KG1 (cell line): ENCODE measurements at regions not wholly inside any gene's neighbourhood (a gene's known extent, or its start where the extent isn't known, plus 50 kb on each side); places are given as distances from the start of the nearest gene placed in this dataset.

Experiments
- DNase-seq: peaks from one replicate; lab custom pipeline; 2025; lab: John Stamatoyannopoulos, UW

- DNase-seq: peak; percentile 11
Measured at GRCh38 chr16:63361032-63361624, 1324.9 kb upstream of the CDH8 start.

GRCh38 chr16:63349961-63350360 lies 1313.7 kb upstream of the CDH8 start:
- DNase-seq: no peak

DNA sequence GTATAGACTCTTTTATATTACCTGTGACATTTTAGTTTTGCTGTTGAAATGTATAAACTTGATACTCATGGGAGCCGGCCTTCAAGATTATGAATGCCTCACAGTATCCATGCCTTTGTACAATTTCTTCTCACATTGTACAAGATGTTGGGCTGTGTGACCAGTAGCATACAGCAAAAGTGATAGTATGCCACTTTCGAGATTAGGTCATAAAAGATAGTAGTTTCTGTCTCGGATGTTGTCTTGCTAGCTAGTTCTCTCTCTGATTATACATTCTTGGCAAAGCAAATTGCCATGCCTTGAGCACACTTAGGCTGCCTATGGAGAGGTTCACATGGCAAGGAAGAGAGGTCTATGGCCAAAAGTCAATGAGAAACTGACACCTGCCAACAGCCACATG lies 1309.8 kb upstream of the CDH8 start:
- DNase-seq: no peak

DNA sequence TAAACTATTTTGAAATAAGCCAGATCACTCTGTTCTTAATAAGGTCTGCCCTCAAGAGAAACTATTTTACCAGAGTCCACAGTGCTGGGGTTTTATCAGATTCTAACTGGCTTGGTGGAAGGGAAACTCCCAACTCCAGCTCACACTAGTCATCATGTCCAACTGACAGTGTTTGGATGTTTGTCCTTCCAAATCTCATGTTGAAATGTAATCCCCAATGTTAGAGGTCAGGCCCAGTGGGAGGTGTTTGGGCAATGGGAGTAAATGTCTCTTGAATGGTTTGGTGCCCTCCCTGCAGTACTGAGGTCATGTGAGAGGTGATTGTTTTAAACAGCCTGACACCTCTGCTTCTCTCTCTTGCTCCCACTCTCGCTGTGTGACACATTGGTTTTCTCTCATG lies 1301.0 kb upstream of the CDH8 start:
- DNase-seq: no peak

DNA sequence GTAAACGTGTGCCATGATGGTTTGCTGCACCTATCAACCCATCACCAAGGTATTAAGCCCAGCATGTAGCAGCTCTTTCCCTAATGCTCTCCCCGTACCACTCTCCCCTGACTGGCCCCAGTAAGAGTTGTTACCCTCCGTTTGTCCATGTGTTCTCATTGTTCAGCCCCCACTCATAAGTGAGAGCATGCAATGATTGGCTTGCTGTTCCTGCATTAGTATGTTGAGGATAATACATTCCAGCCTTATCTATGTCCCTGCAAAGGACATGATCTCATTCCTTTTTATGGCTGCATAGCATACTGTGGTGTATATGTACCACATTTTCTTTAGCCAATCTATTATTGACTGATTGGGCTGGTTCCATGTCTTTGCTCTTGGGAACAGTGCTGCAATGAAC lies 1294.9 kb upstream of the CDH8 start:
- DNase-seq: no peak

- DNase-seq: no peak
Measured at GRCh38 chr16:63326736-63327339, 1290.6 kb upstream of the CDH8 start.

DNA sequence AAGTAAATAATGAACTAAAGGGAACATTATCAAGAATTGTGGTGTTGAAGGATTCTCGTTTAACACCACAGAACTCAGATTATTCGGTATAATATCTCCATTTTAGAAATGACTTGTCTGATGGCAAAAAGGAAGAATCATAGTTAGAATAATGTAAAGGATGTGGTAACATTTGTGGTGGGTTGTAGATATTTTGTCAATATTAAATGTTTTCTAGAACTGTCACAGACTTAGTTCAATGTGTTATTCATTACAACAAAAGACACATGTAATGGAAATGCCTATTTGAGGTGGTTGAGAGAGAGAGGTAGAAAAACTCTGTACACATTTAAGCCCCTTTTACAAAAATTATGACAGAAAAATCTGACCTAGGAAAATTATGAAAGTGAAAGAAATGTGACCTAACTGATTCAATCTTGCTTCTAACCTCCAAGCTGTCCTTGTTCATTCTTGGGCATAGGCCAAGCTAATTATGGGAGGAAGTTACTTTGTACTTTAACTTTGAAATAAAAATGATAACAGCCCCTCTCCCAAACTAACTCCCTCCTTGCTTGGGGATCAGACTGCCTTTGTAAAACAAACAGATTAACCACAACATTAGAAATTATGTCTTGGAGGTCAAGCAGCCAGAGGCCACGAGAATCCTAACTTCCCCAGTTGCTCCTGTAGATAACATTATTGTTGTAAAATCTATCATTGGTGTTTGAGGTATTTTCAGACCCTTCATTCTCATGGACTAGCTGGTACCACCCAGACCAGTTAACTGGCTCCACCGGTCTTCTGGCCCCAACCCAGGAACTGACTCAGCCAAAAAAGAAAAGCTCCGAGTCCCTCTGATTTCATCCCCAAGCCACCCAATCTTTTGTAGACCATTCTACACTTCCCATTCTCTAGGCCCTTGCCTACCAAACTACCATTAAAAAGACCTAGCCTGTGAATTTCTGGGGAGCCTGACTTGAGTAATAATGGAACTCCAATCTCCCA lies 1287.8 kb upstream of the CDH8 start:
- no peak for DNase-seq

- no peak for DNase-seq
Measured at GRCh38 chr16:63323055-63323454, 1286.8 kb upstream of the CDH8 start.

DNA sequence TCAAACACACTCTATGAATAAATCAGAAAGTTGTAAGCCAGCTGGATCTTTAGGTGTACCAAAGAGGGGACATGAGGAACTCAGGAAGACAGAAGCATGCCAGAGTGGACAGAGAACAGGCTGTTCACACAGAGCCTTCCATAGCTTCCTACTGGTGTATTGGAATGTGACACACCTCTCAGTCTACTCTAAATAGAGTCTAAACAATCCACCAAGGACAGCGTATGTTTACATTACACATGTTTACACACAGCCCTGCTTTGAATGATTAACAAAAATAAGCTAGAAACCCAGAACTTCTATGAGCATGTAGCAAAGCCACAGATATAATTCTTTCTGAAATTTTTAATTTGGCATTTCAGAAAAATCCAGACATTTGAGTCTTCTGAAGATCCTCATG lies 1279.0 kb upstream of the CDH8 start:
- no peak for DNase-seq

DNA sequence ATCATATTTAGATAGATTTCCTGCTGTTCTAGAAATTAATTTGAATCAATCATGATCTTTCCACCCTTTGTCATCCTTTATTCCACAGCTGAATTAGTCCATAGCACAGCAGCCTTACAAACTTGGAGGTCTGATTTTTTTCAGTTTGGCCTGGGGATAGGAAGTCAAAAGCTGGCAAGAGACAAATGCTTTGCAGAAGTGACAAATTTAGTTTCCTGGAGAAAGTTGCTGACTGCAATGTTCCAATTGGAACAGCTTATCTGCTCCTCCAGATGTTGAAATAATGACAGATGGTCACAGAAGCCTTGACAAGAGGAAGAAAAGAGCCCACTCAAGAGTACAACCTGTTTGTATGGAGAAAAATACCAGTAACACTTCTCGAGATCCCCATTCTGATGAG lies 1276.1 kb upstream of the CDH8 start:
- DNase-seq: no peak

GRCh38 chr16:63311313-63311712 lies 1275.1 kb upstream of the CDH8 start:
- no peak for DNase-seq

GRCh38 chr16:63302811-63303210 lies 1266.6 kb upstream of the CDH8 start:
- no peak for DNase-seq

- DNase-seq: no peak
Measured at GRCh38 chr16:63301349-63301748, 1265.1 kb upstream of the CDH8 start.

DNA sequence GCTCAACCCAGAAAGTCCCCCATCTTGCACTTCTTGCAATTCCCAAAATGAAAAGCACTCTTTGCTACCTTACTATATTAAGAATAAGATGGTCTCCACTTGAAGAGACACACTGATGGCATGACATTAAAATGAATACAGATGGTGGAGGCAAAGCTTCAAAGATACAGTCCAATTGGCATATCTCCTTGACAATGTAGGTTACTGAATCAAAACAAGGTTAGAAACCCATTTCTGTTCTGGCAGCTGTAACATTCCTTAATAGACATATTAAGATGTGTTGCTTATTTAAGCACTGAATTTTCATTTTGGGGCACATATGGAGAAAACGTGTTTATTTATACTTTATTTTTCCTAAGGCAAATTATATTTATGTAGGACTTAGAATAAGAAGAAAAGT lies 1262.8 kb upstream of the CDH8 start:
- no peak for DNase-seq

GRCh38 chr16:63292036-63292435 lies 1255.8 kb upstream of the CDH8 start:
- no peak for DNase-seq

- no peak for DNase-seq
Measured at GRCh38 chr16:63289834-63290460, 1253.7 kb upstream of the CDH8 start.

- DNase-seq: no peak
Measured at GRCh38 chr16:63287401-63287800, 1251.2 kb upstream of the CDH8 start.

DNA sequence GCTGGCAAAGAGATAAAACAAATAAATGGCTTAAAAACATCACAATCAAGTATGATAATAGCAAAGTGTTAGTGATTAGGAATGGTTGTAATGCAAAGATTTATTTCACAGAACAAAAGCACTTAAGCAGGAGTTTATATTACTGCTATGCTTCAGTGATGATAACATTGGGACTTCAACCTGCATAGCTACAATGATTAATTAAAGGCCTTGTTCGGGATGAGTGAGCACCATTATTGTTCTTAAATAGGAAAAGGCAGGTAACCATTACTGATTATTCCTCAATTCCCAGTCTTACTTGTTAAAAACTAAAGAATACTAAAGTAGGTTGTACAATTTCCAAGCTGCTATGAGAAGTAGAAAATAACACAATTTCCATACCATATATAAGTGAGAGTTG lies 1247.5 kb upstream of the CDH8 start:
- DNase-seq: no peak

DNA sequence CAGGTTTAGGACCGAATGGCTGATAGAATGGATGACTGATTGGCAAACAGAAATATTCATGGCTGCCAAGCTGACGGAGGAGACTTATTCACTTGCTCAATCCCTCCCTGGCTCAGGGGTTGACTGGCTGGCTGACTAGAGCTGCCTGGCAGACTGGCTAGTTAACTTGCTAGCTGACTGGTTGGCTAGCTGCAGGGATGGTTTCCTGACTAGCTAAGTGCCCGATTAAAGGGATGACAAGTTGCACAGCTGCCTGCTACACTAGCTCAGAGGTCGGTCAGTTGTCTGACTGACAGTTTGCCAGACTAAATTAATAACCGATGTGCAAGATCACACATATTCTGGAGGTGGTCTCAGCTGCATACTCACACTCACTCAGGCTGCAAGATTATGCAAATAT lies 1208.4 kb upstream of the CDH8 start:
- no peak for DNase-seq

GRCh38 chr16:63241497-63242028 lies 1205.3 kb upstream of the CDH8 start:
- DNase-seq: no peak

- DNase-seq: no peak
Measured at GRCh38 chr16:63239065-63239570, 1202.9 kb upstream of the CDH8 start.

DNA sequence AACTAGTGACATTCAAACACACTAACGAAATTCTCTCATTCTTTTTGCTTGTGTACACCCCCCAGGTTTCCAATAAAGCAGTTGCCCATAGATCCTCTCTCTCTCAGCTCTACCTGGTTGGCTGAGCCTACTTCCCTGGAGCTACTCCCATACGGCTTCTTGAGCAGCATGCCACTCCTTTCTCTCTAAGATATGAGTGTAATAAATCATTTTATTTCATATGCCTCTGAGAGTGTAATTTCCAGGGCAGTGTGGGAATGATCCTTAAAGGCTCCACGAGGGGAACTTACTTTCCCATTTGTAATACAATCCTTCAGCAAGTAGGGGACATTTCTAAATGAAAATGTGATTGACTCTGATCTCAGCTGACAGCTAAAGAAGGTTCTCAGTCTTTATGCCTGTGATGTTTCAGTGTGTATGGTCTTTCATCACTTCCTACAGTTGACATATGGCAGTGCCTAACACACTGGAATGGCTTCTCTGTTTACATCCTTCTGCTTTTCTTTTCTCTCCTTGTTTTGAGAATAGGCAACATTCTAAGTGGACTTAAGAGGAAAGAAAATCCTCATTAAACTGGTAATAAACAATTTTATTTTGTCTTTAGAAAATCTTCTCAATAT lies 1194.3 kb upstream of the CDH8 start:
- DNase-seq: no peak
